AG04449 (cell line): ENCODE measurements at regions not wholly inside any gene's neighbourhood (a gene's known extent, or its start where the extent isn't known, plus 50 kb on each side); places are given as distances from the start of the nearest gene placed in this dataset.
A peak's percentile ranks its signal among the peaks of the same experiment; 100 is the strongest.

Experiments used
- CTCF ChIA-PET: fragments of 350-600 bp; formaldehyde crosslinking; extraction: SDS; loops from one replicate; lab custom pipeline; 2021; ENCODE audit warnings: antibody characterized with exemption; lab: Yijun Ruan, JAX
- POLR2A ChIA-PET: fragments of 400-600, 350-600 bp; formaldehyde crosslinking; extraction: SDS; loops from one replicate; lab custom pipeline; 2020; ENCODE audit warnings: antibody characterized with exemption, inconsistent platforms; lab: Yijun Ruan, JAX
- DNase-seq: peaks from one replicate; pipeline ENCODE4 v3.0.0-alpha.2; 2010; ENCODE audit warnings: low read depth, low spot score
- H3K4me3 ChIP-seq: 2 replicates; pipeline ENCODE4 v1.5.1; 2011; ENCODE audit warnings: low read depth, mild to moderate bottlenecking, control low read depth, low read length
- CTCF ChIP-seq: IDR thresholded peaks from one replicate; pipeline ENCODE4 v1.5.1; 2011; ENCODE audit warnings: mild to moderate bottlenecking, moderate library complexity, low read length, control low read depth, inconsistent platforms; ENCODE audit not compliant: insufficient read depth; ENCODE audit errors: missing control alignments

GRCh38 chr6:140076105-140076504 is 701.7 kb upstream of the CITED2 start:
- TF ChIP-seq CTCF: no peak
- H3K4me3 ChIP-seq: no peak overlapping the region
- ChIA-PET POLR2A (no interaction called here), CTCF (interaction anchor here (0.9 kb wide), 1 partner anchor 12 kb away, joined by 3 read pairs; no protein-coding TSS in a partner anchor)
- no peak for DNase-seq

- TF ChIP-seq CTCF: no peak
- DNase-seq: no peak
- CTCF ChIA-PET: interaction anchor here (0.9 kb wide), 1 partner anchor 72 kb away, joined by 3 read pairs; no protein-coding TSS in a partner anchor
- POLR2A ChIA-PET: no interaction called here
- no peak overlapping the region for H3K4me3 ChIP-seq
Measured at GRCh38 chr6:140073456-140073855, 699.0 kb upstream of the CITED2 start.

- no peak overlapping the region for H3K4me3 ChIP-seq
- no peak for TF ChIP-seq CTCF
- ChIA-PET CTCF (no interaction called here), POLR2A (interaction anchor here (0.7 kb wide), 1 partner anchor 702 kb away, joined by 3 read pairs; no protein-coding TSS in a partner anchor)
- DNase-seq: peak; percentile 77
Measured at GRCh38 chr6:140071601-140072062, 697.2 kb upstream of the CITED2 start.

GRCh38 chr6:140070846-140071473 is 696.5 kb upstream of the CITED2 start:
- ChIA-PET CTCF (no interaction called here), POLR2A (interaction anchor here (0.7 kb wide), 1 partner anchor 701 kb away, joined by 3 read pairs; no protein-coding TSS in a partner anchor)
- no peak overlapping the region for H3K4me3 ChIP-seq
- TF ChIP-seq CTCF: no peak
- peak; percentile 97 for DNase-seq

- H3K4me3 ChIP-seq: no peak overlapping the region
- TF ChIP-seq CTCF: no peak
- ChIA-PET POLR2A (interaction anchor here (0.7 to 1.4 kb wide), 3 partner anchors 372 to 695 kb away, joined by 3 to 6 read pairs (median 4); partner anchors contain the start of gene CITED2), CTCF (no interaction called here)
- no peak for DNase-seq
Measured at GRCh38 chr6:140069576-140069975, 695.1 kb upstream of the CITED2 start.

- no peak overlapping the region for H3K4me3 ChIP-seq
- ChIA-PET POLR2A (interaction anchor here (0.7 to 1.4 kb wide), 3 partner anchors 373 to 694 kb away, joined by 3 to 6 read pairs (median 4); partner anchors contain the start of gene CITED2), CTCF (interaction anchor here (1.5 kb wide), 1 partner anchor 16 kb away, joined by 3 read pairs; no protein-coding TSS in a partner anchor)
- TF ChIP-seq CTCF: no peak
- DNase-seq: no peak
Measured at GRCh38 chr6:140068801-140069200, 694.4 kb upstream of the CITED2 start.
